ENCODE measurements at regions not wholly inside any gene's neighbourhood (a gene's known extent, or its start where the extent isn't known, plus 50 kb on each side); places are given as distances from the start of the nearest gene placed in this dataset.

DNA sequence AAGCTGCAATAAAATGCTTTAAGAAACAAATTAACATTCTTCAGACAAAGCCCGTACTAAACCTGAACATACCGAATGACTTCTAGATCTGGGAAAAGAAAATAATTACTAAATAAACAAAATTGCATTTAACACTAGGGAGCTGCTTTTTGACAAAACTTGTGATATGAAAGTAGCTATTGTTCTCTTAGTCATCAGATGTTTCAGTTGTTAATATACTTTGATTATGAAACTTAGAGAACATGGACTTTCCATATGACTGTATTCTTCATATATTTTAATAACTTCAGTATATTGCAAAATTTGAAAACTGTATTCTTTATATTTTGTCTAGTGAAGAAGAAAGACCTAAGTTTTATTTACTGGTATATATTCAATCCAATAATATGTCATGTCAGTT, 1262.1 kb downstream of the NCAM2 start:
- TF ChIP-seq, protein P1, sequence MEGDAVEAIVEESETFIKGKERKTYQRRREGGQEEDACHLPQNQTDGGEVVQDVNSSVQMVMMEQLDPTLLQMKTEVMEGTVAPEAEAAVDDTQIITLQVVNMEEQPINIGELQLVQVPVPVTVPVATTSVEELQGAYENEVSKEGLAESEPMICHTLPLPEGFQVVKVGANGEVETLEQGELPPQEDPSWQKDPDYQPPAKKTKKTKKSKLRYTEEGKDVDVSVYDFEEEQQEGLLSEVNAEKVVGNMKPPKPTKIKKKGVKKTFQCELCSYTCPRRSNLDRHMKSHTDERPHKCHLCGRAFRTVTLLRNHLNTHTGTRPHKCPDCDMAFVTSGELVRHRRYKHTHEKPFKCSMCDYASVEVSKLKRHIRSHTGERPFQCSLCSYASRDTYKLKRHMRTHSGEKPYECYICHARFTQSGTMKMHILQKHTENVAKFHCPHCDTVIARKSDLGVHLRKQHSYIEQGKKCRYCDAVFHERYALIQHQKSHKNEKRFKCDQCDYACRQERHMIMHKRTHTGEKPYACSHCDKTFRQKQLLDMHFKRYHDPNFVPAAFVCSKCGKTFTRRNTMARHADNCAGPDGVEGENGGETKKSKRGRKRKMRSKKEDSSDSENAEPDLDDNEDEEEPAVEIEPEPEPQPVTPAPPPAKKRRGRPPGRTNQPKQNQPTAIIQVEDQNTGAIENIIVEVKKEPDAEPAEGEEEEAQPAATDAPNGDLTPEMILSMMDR (IDR thresholded peaks at IDR 0.05 in 2 of 3, conservative IDR thresholded peaks at IDR 0.05 in 1 of 3; ENCODE audit: borderline replicate concordance in 1 of 3, insufficient read depth in 1 of 3, low read depth in 2 of 3, low read length in 2 of 3), result no peak
- TF ChIP-seq EGR1 (IDR thresholded peaks at IDR 0.05; ENCODE audit: low read depth) (no peak), EZH2 (IDR thresholded peaks at IDR 0.05) (no peak), SIN3A (IDR thresholded peaks at IDR 0.05; ENCODE audit: low read depth) (no peak)
- TF ChIP-seq, protein P2, sequence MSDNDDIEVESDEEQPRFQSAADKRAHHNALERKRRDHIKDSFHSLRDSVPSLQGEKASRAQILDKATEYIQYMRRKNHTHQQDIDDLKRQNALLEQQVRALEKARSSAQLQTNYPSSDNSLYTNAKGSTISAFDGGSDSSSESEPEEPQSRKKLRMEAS (IDR thresholded peaks at IDR 0.05), result no peak

All from HCT116 (cell line).